Right ventricle myocardium superior (tissue), 1 donor: ENCODE measurements at regions not wholly inside any gene's neighbourhood (a gene's known extent, or its start where the extent isn't known, plus 50 kb on each side); places are given as distances from the start of the nearest gene placed in this dataset.
"Not testable (repeated sequence)": the region's sequence is repeated elsewhere in the genome, so short reads cannot be mapped to it uniquely, and the experiment has no call there.

Experiments
- ATAC-seq: fragments of 200-7000 bp; cut with Tn5 transposase; one replicate; pipeline ENCODE4 v1.9.1; 2020; ENCODE audit warnings: mild to moderate bottlenecking; ENCODE audit not compliant: poor library complexity
- DNase-seq: peaks from one replicate; pipeline ENCODE4 v3.0.0-alpha.2; 2020
- intact Hi-C: fragments of 100-400 bp; cut with DNase I; formaldehyde crosslinking; loops from one replicate; pipeline ENCODE4 v1.11.2; 2022
- donor health status: DM: no; HTN: yes; CAD: no; lungs with severe emphysema.

GRCh38 chrX:110491846-110492620 is 133.4 kb downstream of the RTL9 start:
- ATAC-seq (no peak), DNase-seq (no peak)
- intact Hi-C loops: no loop called here

- DNase-seq (no peak), ATAC-seq (no peak)
- intact Hi-C loops: no loop called here
These were observed 146.3 kb downstream of the RTL9 start for GRCh38 chrX:110504947-110505346.

GRCh38 chrX:110509755-110510532 is 151.3 kb downstream of the RTL9 start:
- intact Hi-C loops: no loop called here
- ATAC-seq (no peak), DNase-seq (no peak)

- DNase-seq (no peak), ATAC-seq (no peak)
- intact Hi-C loops: no loop called here
These were observed 152.6 kb downstream of the RTL9 start for GRCh38 chrX:110511238-110511637.

- intact Hi-C loops: no loop called here
- no peak for ATAC-seq
- no peak for DNase-seq
These were observed 153.7 kb downstream of the RTL9 start for GRCh38 chrX:110512341-110512740.

GRCh38 chrX:110514509-110514908 is 155.9 kb downstream of the RTL9 start:
- intact Hi-C loops: no loop called here
- DNase-seq (no peak), ATAC-seq (no peak)

- intact Hi-C loops: no loop called here
- ATAC-seq (no peak), DNase-seq (no peak)
These were observed 160.9 kb downstream of the RTL9 start for GRCh38 chrX:110519501-110519900.

- intact Hi-C loops: no loop called here
- DNase-seq: no peak
- ATAC-seq: no peak
These were observed 161.3 kb downstream of the RTL9 start for GRCh38 chrX:110519906-110520452.

GRCh38 chrX:110520652-110521051 is 162.0 kb downstream of the RTL9 start:
- ATAC-seq, DNase-seq, intact Hi-C loops: not testable (repeated sequence)

- intact Hi-C loops: no loop called here
- ATAC-seq: peak; percentile 68
- DNase-seq: no peak
These were observed 173.4 kb downstream of the RTL9 start for GRCh38 chrX:110531873-110532580.

- no peak for ATAC-seq
These were observed 173.9 kb downstream of the RTL9 start for GRCh38 chrX:110532581-110532931.

GRCh38 chrX:110536816-110537215 is 178.2 kb downstream of the RTL9 start:
- ATAC-seq (no peak), DNase-seq (no peak)
- intact Hi-C loops: no loop called here

More at GRCh38 chrX:110532581-110532931, 173.9 kb downstream of the RTL9 start:
- DNase-seq: peak; percentile 26
- intact Hi-C loops: no loop called here

GRCh38 chrX:110541266-110541665 is 182.6 kb downstream of the RTL9 start:
- intact Hi-C loops: no loop called here
- DNase-seq (no peak), ATAC-seq (no peak)

GRCh38 chrX:110550854-110551253 is 192.2 kb downstream of the RTL9 start:
- not testable (repeated sequence) for DNase-seq

GRCh38 chrX:110557864-110558263 is 199.2 kb downstream of the RTL9 start:
- ATAC-seq (no peak), DNase-seq (no peak)
- intact Hi-C loops: no loop called here

More at GRCh38 chrX:110550854-110551253, 192.2 kb downstream of the RTL9 start:
- ATAC-seq, intact Hi-C loops: not testable (repeated sequence)

- ATAC-seq: no peak
These were observed 199.8 kb downstream of the RTL9 start for GRCh38 chrX:110558406-110558805.

GRCh38 chrX:110561034-110561433 is 202.4 kb downstream of the RTL9 start:
- intact Hi-C loops: no loop called here
- DNase-seq: no peak
- ATAC-seq: no peak

More at GRCh38 chrX:110558406-110558805, 199.8 kb downstream of the RTL9 start:
- intact Hi-C loops: no loop called here
- DNase-seq: no peak

GRCh38 chrX:110563282-110563681 is 204.6 kb downstream of the RTL9 start:
- intact Hi-C loops: no loop called here
- no peak for DNase-seq

GRCh38 chrX:110568441-110568840 is 209.8 kb downstream of the RTL9 start:
- ATAC-seq: no peak
- no peak for DNase-seq
- intact Hi-C loops: no loop called here

More at GRCh38 chrX:110563282-110563681, 204.6 kb downstream of the RTL9 start:
- no peak for ATAC-seq
